ENCODE measurements at regions not wholly inside any gene's neighbourhood (a gene's known extent, or its start where the extent isn't known, plus 50 kb on each side); places are given as distances from the start of the nearest gene placed in this dataset.
A peak's percentile ranks its signal among the peaks of the same experiment; 100 is the strongest.

GRCh38 chr16:65831903-65832666, 534.4 kb upstream of the CDH5 start:
- no peaks in the 10 kb centered on the region for H3K9me3 Mint-ChIP-seq
- H3K4me1 Mint-ChIP-seq, result peaks cover 26% of the 10 kb centered on the region
- H3K27me3 Mint-ChIP-seq (ENCODE audit: low read depth, poor library complexity), result peaks cover 13% of the 10 kb centered on the region
- no peaks in the 10 kb centered on the region for H3K36me3 Mint-ChIP-seq (ENCODE audit: low read depth)
- no peak overlapping the region for H3K27ac Mint-ChIP-seq
- TF ChIP-seq, protein P1, sequence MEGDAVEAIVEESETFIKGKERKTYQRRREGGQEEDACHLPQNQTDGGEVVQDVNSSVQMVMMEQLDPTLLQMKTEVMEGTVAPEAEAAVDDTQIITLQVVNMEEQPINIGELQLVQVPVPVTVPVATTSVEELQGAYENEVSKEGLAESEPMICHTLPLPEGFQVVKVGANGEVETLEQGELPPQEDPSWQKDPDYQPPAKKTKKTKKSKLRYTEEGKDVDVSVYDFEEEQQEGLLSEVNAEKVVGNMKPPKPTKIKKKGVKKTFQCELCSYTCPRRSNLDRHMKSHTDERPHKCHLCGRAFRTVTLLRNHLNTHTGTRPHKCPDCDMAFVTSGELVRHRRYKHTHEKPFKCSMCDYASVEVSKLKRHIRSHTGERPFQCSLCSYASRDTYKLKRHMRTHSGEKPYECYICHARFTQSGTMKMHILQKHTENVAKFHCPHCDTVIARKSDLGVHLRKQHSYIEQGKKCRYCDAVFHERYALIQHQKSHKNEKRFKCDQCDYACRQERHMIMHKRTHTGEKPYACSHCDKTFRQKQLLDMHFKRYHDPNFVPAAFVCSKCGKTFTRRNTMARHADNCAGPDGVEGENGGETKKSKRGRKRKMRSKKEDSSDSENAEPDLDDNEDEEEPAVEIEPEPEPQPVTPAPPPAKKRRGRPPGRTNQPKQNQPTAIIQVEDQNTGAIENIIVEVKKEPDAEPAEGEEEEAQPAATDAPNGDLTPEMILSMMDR (IDR thresholded peaks at IDR 0.05), result no peak
- DNase-seq, result peak; percentile 21
- H3K4me3 Mint-ChIP-seq, result no peak overlapping the region

- H3K27ac Mint-ChIP-seq, result no peak overlapping the region
- peaks cover 13% of the 10 kb centered on the region for H3K27me3 Mint-ChIP-seq (ENCODE audit: low read depth, poor library complexity)
- TF ChIP-seq, protein P1 (IDR thresholded peaks at IDR 0.05), result no peak
- H3K4me3 Mint-ChIP-seq, result no peak overlapping the region
- peaks cover 44% of the 10 kb centered on the region for H3K4me1 Mint-ChIP-seq
- no peak for DNase-seq
- no peaks in the 10 kb centered on the region for H3K9me3 Mint-ChIP-seq
- H3K36me3 Mint-ChIP-seq (ENCODE audit: low read depth), result no peaks in the 10 kb centered on the region
These were observed 537.4 kb upstream of the CDH5 start for GRCh38 chr16:65829076-65829475.

GRCh38 chr16:65828296-65828695, 538.2 kb upstream of the CDH5 start:
- Mint-ChIP-seq H3K9me3 (no peaks in the 10 kb centered on the region), H3K27me3 (ENCODE audit: low read depth, poor library complexity) (peaks cover 12% of the 10 kb centered on the region), H3K36me3 (ENCODE audit: low read depth) (no peaks in the 10 kb centered on the region), H3K4me3 (no peak overlapping the region), H3K27ac (no peak overlapping the region), H3K4me1 (peaks cover 44% of the 10 kb centered on the region)
- TF ChIP-seq, protein P1 (IDR thresholded peaks at IDR 0.05), result no peak
- peak; percentile 10 for DNase-seq

GRCh38 chr16:65827231-65827630, 539.3 kb upstream of the CDH5 start:
- Mint-ChIP-seq H3K9me3 (no peaks in the 10 kb centered on the region), H3K36me3 (ENCODE audit: low read depth) (no peaks in the 10 kb centered on the region), H3K27ac (no peak overlapping the region), H3K27me3 (ENCODE audit: low read depth, poor library complexity) (peaks cover 12% of the 10 kb centered on the region), H3K4me1 (peaks cover 38% of the 10 kb centered on the region), H3K4me3 (no peak overlapping the region)
- no peak for DNase-seq
- TF ChIP-seq, protein P1 (IDR thresholded peaks at IDR 0.05), result no peak

DNA sequence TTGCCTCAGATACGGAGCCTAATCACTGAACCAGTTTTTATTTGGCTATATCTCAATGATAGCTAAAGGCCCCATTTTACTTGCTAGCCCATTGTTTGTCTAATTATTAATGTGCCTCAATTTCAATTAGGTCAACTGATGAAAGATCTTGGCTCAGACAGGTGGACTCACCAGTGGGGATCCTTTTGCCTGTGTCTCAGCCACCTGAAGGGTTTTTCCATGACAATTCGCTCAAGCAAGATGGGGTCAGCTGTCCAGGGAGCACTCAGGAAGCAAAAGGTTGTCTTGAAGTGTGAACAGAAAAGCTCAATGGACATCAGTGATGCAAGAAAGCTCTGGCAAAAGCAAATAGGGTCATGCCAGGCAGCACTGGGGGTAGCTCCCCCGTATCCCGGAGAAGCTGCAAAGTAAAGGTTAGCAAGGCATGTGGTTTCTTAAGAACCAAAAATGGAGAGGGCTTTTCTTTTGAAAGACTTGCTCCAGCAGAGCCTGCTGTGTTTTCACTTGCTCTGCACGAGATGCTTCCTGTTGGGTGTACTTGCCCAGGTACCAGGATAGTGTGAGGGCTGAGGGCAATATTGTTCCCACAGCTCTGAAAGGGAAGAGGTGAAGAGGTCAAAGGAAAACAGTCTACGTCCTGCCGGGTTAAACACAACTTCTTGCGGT, 541.2 kb upstream of the CDH5 start:
- no peaks in the 10 kb centered on the region for H3K9me3 Mint-ChIP-seq
- no peaks in the 10 kb centered on the region for H3K36me3 Mint-ChIP-seq (ENCODE audit: low read depth)
- no peak overlapping the region for H3K27ac Mint-ChIP-seq
- TF ChIP-seq, protein P1 (IDR thresholded peaks at IDR 0.05), result no peak
- H3K4me3 Mint-ChIP-seq, result no peak overlapping the region
- peaks cover 31% of the 10 kb centered on the region for H3K4me1 Mint-ChIP-seq
- DNase-seq, result no peak
- peaks cover 12% of the 10 kb centered on the region for H3K27me3 Mint-ChIP-seq (ENCODE audit: low read depth, poor library complexity)
